HCEC 1CT (cell line): ENCODE measurements at regions not wholly inside any gene's neighbourhood (a gene's known extent, or its start where the extent isn't known, plus 50 kb on each side); places are given as distances from the start of the nearest gene placed in this dataset.

ENCODE experiments used
- DNase-seq: peaks from one replicate; pipeline ENCODE4 v3.0.0-alpha.2; 2017

DNA sequence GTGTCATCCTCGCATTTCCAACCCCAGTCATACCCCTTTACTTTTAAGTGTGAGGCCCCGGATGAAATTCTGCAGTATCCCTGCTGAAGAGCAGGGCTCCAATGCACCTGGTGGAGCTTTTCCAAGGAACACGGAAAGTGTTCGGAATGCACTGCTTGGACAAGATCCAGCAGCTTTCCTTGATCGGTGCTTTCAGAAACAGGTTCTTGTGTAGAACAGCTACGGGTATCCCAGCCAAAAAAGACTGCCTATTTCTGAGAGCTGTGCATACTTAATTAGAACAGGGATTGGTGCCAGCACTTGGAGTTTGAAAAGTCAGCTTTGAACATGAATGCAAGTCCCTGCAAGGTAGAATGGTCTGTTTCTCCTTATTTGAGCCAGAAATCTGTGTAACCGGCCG lies 87.2 kb upstream of the C1QTNF9B start:
- no peak for DNase-seq

DNA sequence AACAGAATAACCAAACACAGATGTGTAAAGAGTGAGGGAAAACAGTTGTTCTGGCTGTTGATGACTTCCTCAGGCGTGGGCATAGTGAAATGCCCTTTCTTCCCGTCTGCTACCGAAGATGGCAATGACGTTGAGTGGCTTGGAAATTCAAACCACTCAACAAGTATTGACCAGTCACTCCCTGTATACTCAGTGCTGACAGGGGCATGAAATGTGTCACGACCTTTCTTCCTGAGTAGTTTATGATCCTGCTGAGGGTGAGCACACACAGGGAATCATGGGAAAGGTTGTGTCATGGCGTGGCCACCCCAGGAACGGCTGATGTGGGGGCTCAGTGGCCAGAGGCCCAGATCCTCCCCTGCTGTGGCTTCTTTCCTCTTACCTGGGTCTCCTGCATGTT lies 87.8 kb upstream of the C1QTNF9B start:
- DNase-seq, result no peak

DNA sequence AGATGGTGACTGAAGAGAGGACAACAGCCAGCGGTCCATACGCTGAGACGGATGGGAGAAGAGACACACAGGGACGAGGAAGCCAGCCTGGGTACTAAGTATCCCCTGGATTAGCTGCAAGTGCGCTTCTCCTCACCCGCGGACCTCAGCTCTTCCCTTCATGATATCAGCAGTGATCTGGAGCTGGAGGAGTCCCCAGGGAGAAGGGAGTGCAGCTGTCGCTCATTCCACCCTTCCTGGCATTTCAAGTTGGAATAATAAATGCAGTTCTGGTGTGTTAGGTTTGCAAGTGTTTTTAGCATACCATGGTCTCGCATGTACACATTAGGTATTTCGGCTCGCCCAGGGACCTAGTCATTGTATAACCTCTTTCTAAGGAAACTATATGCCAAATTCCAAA lies 88.5 kb upstream of the C1QTNF9B start:
- no peak for DNase-seq

DNA sequence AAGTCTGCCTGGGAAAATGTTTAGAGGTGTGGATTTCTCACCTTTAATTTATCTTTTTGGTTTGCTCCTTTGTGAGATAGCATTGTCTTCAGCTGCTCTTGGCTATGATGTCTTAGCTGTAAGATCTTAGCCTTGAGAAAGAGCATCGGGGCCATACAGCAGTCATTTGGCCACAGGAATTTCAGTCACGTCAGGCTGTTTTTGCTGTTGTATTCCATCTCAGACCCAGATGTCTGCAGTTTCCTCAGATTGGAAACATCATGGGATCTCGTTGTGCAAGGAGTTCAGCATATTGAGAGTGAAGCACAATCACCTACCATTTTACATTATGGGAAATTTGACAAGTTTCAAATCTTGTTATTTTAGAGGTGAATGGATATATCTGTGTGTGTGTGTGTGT lies 89.3 kb upstream of the C1QTNF9B start:
- DNase-seq, result peak; percentile 87

DNA sequence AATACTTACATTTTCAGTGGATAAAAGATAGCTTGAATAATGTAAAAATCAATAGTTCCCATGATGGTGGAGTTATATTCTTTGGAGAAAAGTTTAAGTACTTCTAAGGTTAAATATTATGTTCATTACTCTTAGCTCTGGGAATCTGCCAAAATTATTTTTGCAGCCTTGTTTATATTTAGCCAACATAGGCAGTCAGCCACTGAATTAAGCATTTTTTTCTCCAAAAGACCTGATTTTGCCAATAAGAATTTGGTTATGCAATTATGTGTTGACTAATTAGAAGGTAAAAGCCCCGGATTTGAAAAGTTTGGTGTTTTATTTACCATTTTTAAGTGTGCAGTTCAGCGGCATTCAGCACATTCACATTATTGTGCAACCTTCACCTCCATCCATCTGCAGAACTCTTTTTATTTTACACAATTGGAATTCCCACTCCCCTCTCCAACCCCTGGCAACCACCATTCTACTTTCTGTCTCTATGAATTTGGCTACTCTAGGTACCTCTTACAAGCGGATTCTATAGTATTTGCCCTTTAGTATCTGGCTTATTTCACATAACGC lies 90.1 kb upstream of the C1QTNF9B start:
- DNase-seq, result peak; percentile 82

DNA sequence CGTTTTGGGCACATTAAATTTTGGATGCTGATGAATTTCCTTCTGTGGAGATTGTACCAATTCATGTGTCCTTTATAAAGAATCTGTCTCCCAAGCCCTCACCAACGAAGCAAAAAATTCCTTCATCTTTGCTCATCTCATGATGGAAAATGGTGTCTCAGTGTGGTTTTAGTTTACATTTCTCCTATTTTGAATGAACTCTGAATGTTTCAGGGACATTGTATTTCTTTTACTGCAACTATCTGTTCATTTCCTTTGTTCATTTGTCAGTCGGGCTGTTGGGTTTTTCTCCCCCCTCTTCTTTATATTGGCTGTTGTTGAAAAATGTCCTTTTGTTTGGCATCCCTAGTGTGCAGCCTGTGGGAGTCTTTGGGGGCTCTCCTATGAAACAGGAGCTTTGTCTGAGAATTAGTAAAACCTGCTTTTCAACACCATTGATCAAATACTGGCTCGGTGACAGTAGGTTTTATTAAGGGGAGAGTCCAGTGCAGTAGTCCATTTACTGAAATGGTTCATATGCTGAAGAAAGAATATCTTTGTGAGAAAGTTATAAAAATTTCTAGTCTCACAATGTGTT lies 91.3 kb upstream of the C1QTNF9B start:
- no peak for DNase-seq

DNA sequence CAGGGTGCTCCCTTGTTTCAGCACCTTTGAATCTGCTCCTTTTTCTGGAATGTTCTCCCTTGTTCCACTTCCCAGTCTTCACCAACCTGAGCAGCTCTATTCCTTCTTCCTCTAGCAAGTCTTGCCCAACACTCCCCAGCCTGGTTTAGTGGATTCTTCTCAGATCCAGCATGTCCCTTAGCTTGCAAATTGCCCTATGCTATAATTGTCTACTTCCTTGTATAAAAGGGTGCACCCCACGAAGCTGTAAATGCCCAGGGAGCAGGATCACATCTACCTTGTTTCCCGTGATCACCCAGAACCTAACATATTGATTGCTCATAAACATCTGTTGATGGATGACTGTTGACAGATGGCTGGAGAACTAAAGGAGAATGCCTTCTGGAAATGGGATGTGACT lies 93.2 kb upstream of the C1QTNF9B start:
- no peak for DNase-seq

DNA sequence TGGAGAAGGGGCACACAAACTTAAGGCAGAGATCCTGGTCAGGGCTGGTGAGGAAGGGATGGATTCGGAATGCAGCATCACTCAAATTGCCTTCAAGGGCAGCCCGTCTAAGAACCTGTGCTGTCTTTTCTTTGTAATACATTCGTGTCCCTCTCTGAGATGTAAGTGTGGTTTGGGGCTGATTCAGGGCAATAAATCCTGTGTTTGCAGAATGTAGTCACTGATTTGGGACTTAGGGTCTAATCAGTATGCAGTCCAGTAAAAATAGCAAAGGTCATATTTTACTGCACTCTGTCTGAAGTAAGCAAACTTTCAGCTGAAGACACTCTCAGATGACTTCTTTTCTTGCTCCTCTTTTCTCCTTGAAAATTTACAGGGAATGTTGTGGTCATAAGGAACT lies 93.8 kb upstream of the C1QTNF9B start:
- DNase-seq, result no peak

DNA sequence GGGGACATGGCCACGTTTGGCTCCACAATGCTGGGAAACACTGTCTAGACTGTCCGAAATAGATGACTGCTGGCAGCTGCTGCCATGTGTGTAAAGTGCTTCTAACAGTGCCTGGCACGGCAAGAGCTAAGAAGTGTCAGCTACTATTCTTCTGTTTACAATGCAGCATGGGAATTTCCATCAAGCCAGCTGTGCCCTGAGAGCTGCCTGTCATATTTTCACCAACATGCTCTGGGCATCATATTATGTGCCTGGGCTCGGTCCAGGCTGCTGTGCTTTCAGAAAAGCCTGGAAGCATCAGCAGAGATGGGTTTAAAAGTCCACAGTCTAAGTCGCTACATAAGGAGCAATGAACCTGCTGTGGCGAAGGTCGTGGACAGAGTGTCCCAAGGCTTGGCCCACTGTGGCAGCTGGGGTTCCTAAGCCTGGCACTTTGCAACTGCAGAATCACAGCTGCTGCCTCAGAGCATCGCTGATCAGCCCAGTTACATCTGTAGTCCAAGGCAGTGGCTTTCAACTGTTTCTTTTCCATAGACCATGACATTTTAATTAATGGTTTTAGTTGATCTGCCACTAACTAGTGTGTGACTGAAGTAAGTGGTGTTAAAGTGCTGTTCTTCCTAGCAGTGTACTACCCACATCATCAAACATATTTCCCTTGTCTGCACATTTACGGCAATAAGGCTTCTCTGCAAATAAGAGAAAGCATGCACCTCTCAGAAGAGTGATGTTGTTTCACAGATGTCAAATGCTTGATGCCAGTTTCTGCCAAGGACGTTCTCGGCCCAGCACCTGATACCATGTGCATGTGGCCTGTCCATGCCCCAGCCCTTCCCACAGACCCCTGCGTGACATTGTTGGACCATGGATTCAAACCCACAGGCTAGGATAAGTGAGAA lies 95.7 kb upstream of the C1QTNF9B start:
- DNase-seq, result no peak

DNA sequence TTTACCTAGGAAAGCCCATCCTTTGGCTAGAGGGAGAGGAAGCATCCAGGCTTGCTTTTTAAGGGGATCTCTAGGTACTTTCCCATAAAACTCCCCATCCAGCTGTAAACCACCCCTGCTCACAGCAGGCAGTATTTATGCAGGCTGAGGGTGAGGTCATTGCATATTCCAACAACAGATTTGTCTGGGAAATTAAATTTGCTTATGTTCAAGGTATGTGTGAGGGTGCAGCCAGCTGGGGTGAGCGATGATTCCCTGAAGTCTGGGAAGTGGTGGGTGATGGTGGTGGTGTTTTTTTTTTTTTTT lies 96.3 kb upstream of the C1QTNF9B start:
- DNase-seq, result no peak

DNA sequence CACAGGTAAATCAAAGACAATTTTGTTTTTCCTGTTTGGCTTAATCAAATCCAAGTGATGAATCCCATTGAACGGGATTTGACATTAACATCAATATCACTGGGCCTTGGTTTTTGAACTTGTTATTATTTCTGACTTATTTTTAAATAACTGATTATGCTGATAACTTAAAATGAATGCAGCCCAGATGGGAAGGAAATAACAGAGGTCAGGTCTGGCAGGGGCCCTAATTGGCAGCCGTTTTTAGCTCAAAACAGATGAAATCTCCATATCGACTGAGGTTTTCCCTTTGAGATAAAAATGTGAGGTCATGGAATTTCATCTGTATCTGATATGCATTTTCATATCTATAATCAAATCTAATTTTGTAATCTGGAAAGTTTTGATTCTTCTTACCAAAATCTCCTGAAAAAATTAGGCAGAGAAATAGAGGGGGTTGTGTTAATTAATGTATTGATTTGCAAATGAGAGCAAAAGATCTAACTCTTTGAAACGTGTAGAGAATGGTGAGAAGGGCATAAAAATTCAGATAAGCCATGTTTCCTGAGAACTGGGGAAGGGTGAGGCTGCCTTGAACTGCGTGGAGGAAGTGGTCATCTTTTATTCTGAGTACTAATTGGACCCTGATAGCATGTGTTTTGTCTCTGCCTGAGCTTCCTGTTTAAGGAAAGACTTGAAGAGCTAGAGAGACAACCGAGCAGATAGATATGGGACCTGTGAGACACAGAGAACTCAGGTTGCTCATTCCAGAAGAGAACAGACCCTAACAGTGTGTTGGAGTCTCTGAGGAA lies 98.2 kb upstream of the C1QTNF9B start:
- no peak for DNase-seq

DNA sequence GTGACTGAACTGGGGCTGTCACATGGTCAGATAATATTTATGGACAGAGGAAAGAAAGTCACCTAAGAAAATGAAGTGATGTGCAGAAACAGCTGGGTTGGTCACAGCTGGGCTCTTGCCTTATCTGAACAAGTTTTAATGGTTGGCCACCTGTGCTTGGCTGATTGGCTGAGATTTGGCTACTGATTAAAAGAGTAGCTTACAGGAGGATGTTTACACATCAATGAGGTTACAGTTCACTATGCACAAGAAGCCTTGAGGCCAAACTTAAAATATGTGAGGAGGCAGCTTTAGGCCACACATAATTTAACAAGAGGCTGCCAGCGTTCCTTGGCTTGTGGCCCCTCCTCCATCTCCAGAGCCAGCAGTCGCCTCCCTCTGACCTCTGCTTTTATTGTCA lies 99.2 kb upstream of the C1QTNF9B start:
- DNase-seq, result no peak

DNA sequence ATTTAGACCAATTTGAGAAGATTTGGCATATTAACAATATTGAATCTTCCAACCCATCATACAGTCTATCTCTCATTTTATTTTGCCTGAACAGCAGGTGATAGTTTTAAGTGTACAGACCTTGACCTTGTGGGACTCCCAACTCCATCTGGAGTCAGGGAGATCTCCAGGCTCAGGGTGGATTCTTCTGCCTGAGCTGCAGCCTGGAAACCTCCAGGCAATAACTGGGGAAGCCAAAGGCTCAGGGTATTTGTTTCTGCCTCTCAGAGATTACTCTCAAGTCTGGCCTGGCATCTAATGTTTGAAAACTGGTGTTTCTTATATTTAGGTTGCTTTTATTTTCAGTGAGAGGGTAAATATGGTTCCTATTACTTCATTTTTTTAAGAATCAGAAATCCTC lies 102.1 kb upstream of the C1QTNF9B start:
- DNase-seq, result no peak

DNA sequence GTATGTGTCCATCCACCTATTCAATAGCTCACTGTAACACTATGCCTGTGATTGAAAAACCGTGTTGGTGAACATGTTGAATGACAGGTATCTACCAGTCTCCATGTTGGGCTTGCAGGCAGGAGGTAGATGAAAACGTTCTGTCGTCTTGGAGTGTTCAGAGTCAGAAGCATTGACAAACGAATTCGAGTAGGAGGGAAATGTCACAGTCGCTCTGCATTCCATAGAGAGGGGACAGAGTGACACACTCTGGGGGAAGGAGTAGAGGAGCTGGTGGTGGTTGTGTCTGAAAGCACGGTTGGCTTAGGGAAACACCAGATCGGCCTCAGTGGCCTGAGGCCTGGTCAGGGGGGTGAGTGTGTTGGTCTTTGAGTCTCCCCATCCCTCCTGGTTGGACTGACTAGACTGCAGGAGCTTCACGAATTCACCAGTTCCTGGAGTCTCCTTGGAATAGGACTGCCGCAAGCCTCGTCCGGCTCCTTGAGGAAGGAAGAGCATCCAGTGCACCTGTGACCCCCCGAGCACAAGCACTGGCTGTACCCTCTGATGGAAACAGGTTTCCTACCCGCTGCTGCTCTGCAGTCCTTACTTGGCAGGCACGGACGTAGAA lies 105.0 kb upstream of the C1QTNF9B start:
- DNase-seq, result no peak

DNA sequence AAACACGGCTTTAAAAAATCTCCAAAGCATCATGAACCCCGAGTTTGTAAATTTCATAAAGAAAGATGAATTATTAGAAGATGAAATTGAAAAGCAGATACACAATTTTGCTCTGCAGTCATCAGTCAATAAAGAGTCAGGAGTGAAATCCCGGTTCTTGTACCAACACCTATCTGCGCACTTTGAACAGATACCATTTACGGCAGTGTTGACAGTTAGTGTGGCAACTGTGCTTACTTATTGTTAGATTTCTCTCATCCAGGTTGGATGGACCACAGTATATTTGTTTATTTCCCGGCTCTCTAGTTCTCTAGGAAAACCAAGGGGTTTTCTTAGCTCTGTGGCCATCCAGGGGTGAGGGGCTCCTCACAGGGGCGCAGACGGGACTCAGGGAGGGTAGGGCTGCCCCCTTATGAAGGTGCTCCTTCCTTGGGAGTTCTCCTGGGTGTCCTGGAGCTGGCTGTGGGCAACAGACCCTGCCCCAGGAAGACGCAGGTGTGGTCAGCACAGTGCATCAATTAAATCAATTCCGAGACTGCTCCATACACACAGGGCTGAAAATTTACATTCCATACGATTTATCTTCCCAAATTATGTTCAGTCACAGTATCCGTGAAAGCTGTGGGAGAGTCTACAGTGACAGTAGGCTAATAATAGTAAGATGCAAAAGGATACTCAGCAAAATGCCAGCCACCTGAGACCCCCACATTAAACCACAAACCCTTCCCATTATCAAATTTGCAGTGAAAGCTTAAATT lies 107.0 kb upstream of the C1QTNF9B start:
- no peak for DNase-seq

DNA sequence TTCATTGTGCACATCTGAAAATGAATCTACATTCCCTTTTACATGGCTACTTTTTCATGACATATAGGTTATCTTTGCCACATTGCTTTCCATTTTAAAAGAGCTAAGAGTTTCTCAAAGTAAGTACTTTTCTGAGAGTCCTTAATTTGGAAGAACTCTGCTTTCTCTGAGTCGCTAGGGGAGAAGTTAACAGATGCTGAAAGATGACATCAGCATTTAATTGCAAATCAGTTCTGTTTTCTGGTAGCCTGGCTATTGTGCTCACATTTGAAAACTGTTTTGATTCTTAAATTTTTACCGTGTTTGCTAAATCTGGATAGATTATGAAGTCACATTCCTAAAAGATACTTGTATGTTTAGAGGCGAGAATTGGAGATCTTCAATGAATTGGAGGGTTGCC lies 107.7 kb upstream of the C1QTNF9B start:
- DNase-seq, result no peak

DNA sequence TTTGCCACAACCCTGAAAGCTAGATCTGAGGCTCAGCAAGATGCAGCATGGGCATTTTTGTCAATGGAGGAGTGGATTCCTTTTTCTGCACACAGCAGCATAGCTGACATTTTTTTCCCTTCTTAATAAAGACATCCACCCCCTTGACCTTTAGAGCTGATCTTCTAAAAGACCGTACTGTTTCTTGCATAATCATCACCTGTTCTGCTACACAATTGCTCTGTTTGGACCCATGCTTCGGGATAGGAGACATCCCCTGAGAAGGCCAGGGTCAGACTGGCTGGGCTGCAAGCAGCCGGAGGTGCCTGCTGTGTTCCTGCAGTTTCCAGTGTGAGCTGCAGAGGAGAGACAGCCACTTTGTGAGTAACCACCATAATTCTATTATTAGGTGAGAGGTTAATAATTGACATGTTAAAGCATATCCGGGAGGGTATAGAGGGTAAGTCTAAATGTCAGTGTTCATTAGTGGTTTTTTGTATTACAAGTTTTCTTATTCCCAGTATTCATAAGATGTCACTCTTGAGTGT lies 108.5 kb upstream of the C1QTNF9B start:
- no peak for DNase-seq

DNA sequence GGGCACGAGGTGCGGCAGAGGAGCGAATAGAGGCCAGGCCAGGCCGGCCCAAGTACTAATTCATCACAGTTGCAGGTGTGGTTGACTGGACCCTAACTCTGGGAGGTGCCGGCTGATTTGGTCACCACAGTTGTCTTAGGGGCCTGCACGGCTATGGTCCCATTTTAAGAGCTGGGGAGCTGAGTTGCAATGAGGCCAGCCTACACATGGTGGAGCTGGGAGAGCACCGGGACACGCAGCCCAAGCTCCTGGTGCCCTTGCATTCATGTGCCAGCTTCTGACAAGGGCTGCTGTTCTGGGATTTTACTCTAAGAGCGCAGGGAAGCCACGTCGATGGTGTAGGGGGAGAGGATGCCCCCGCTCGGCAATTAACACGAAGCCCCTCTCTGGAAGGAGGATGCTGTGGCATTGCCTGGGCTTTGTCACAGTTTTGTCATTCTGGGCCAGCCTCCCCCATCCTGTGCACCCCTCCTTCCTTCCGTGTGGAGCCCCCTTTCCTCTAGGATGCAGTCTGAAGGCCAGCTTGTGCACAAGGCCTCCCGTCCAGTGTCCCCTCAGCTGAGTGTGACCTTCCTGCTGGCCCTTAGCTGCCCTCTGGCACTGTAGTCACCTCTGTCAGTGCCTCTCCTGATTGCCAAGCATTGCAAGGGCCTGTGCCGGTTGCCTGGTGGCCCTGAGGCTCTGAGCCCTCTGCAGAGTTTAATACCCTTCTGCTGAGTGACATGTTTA lies 109.4 kb upstream of the C1QTNF9B start:
- no peak for DNase-seq

DNA sequence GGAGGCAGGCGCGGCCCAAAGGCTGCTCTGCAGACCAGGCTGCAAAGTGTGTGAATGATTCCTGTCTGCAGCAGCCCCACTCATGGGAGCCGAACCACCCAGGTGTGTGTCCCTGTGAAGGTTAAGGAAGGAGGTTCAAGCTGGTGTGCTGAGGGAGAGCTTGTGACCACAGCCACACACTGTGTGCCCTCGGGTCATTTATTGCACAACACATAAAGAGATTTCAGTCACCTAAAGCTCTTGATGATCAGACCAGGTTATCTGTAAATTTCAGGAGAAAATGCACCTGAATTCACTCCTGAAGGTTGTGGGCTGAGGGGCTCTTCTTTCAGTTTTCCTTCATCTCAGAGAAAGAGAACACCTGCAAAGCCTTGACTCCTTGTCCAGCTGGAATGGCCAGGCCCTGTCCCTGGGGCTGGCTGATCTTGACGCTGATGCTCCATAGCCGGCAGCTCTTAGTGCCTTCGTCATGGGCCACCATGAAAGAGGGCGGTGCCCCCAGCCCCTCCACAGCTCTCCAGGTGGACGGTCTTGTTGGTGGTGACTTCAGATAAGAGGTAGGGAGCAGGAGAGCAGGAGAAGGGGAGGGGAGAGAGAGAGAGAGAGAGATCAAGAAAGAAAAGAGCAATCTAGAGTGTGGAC lies 110.8 kb upstream of the C1QTNF9B start:
- DNase-seq, result no peak

DNA sequence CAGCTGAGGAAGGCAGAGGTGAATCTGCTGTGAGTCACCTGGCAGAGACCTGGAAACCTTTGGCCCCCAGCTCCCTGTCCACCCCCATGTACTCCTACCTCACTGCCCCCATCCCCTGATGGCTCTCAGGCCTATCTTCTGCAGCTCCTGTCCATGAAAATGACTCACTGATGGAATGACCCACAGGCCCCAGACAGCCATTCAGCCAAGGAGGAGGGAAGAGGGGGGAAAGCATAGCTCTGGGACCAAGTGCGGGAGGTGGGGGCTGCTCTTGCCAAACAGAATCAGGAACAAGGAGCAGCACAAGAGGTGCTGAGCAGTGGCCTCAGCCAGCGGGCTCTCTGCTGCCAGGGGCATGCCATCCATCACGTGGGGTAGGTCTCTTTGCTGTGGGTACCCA lies 111.4 kb upstream of the C1QTNF9B start:
- no peak for DNase-seq

DNA sequence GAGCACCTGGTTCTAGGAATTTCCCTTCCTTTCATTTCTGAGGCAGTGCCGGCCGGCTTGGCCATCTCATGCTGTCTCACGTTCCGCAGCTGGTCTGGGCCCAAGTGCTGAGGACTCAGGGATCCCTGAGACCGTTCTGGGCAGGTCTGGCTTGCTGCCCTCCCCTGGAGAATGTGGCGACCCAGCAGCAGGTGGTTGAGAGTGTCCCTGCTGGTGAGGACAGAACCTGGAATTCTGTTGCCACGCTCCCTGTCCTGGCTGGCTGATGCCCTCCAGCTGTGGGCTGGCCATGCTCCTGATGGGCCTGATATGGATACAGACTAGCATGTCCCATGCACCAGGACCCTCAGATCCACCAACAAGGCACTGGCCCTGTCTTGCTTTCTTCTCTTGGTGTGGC lies 114.0 kb upstream of the C1QTNF9B start:
- no peak for DNase-seq
